SU-DHL-6 (cell line): ENCODE measurements at regions not wholly inside any gene's neighbourhood (a gene's known extent, or its start where the extent isn't known, plus 50 kb on each side); places are given as distances from the start of the nearest gene placed in this dataset.
A peak's percentile ranks its signal among the peaks of the same experiment; 100 is the strongest.

ENCODE experiments used
- H2AFZ ChIP-seq: fragments of 200-600 bp; sonication (generic); 2 replicates; pipeline ENCODE4 v1.6.1; 2014; ENCODE audit warnings: low read depth, mild to moderate bottlenecking, moderate library complexity, mixed read lengths, antibody characterized with exemption, low read length; ENCODE audit not compliant: severe bottlenecking
- H3F3A ChIP-seq: fragments of 200-600 bp; shearing (Covaris generic); 2 replicates; pipeline ENCODE4 v1.6.0; 2016; ENCODE audit warnings: antibody characterized with exemption, mild to moderate bottlenecking; ENCODE audit not compliant: insufficient read depth
- H3K27ac ChIP-seq: fragments of 200-600 bp; sonication (generic); 2 replicates; pipeline ENCODE4 v1.5.1; 2016; ENCODE audit warnings: low read depth, mild to moderate bottlenecking, low read length, moderate library complexity, mixed read lengths
- H3K27me3 ChIP-seq: fragments of 200-600 bp; sonication (generic), shearing (Covaris generic); 2 replicates; pipeline ENCODE4 v1.6.0; 2014; ENCODE audit warnings: mild to moderate bottlenecking, low read length
- H3K36me3 ChIP-seq: fragments of 200-600 bp; sonication (generic); 2 replicates; pipeline ENCODE4 v1.6.1; 2014; ENCODE audit warnings: mild to moderate bottlenecking, low read length, mixed read lengths
- H3K4me2 ChIP-seq: fragments of 300-600, 200-600 bp; shearing (Covaris generic), sonication (generic); 2 replicates; pipeline ENCODE4 v1.6.0; 2014; ENCODE audit warnings: low read length, low read depth, mild to moderate bottlenecking; ENCODE audit not compliant: poor library complexity, severe bottlenecking
- H3K4me3 ChIP-seq: fragments of 200-600 bp; sonication (generic); 2 replicates; pipeline ENCODE4 v1.5.1; 2014; ENCODE audit warnings: antibody characterized with exemption, low read length, mild to moderate bottlenecking, mixed read lengths; ENCODE audit not compliant: insufficient read depth, poor library complexity, severe bottlenecking
- H3K79me2 ChIP-seq: fragments of 200-600 bp; sonication (generic); 2 replicates; pipeline ENCODE4 v1.6.1; 2014; ENCODE audit warnings: mild to moderate bottlenecking, low read length, moderate library complexity; ENCODE audit not compliant: insufficient read depth
- H3K9ac ChIP-seq: fragments of 200-600 bp; sonication (generic); 2 replicates; pipeline ENCODE4 v1.7.0; 2014; ENCODE audit warnings: mild to moderate bottlenecking, low read length
- H3K9me2 ChIP-seq: fragments of 200-600 bp; sonication (generic); replicated peaks from 2 replicates; pipeline ENCODE4 v1.6.1; 2014; ENCODE audit warnings: low read length; ENCODE audit not compliant: insufficient read depth
- H3K9me3 ChIP-seq: fragments of 200-600 bp; sonication (generic); 2 replicates; pipeline ENCODE4 v1.6.1; 2014; ENCODE audit warnings: low read length, mixed read lengths; ENCODE audit not compliant: insufficient read depth
- H4K20me1 ChIP-seq: fragments of 200-600 bp; sonication (generic); 2 replicates; pipeline ENCODE4 v1.6.1; 2014; ENCODE audit warnings: low read depth, mild to moderate bottlenecking, antibody characterized with exemption, low read length, moderate library complexity, mixed read lengths
- EZH2phosphoT487 ChIP-seq: fragments of 200-600 bp; sonication (generic), shearing (Covaris generic); conservative IDR thresholded peaks from 2 replicates; pipeline ENCODE4 v1.6.1; 2018; ENCODE audit warnings: mild to moderate bottlenecking, antibody characterized with exemption, low read length, moderate library complexity, mixed read lengths
- TF ChIP-seq, protein P1 (sequence below): fragments of 200-600 bp; sonication (generic); IDR thresholded peaks from one replicate; pipeline ENCODE4 v1.5.1; 2017; ENCODE audit warnings: antibody characterized with exemption, mild to moderate bottlenecking, low read length, moderate library complexity; ENCODE audit not compliant: insufficient read depth, poor library complexity, severe bottlenecking

DNA sequence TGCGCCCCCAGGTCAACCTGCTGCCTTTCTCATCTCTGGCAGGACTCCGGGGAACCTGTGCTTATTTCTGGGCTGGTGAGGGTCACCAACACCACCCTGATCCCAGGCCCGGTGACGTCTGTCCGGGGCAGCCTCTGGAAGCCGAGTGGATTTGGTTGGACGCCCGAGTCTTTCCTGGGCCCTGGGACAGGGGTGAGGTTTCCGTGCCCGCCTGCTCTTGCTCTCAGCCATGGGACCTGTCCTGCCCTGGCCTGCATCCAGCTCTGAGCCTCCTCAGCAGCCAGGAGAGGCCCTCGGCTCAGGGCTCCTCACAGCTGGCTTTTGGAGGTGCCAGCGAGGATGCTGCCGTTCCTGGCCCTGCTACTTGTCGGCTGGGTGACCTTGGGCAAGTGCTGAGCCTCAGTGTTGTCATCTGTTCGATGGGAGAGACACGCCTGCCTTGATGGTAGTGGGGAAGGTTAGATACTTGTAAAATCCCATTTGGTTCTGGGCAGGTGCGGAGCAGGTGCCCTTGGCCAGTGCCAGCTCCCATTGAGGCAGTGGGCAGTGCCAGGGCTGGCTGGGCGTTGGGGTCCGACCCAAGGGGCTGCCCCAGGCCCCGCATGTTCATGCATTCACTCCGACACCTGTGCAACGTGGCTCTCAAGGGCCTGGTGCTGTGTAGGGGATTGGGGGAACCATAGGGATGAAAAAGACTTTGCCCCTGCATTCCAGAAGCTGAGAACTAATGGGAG, 58.9 kb upstream of the THY1 start:
- no peaks in the 10 kb centered on the region for H3F3A ChIP-seq
- H3K27me3 ChIP-seq = no peaks in the 10 kb centered on the region
- no peak overlapping the region for H2AFZ ChIP-seq
- H3K27ac ChIP-seq = no peak overlapping the region
- H3K4me2 ChIP-seq = no peak overlapping the region
- no peak overlapping the region for H3K9ac ChIP-seq
- no peaks in the 10 kb centered on the region for H3K36me3 ChIP-seq
- no peaks in the 10 kb centered on the region for H3K79me2 ChIP-seq
- no peak for TF ChIP-seq EZH2phosphoT487
- TF ChIP-seq, protein P1, sequence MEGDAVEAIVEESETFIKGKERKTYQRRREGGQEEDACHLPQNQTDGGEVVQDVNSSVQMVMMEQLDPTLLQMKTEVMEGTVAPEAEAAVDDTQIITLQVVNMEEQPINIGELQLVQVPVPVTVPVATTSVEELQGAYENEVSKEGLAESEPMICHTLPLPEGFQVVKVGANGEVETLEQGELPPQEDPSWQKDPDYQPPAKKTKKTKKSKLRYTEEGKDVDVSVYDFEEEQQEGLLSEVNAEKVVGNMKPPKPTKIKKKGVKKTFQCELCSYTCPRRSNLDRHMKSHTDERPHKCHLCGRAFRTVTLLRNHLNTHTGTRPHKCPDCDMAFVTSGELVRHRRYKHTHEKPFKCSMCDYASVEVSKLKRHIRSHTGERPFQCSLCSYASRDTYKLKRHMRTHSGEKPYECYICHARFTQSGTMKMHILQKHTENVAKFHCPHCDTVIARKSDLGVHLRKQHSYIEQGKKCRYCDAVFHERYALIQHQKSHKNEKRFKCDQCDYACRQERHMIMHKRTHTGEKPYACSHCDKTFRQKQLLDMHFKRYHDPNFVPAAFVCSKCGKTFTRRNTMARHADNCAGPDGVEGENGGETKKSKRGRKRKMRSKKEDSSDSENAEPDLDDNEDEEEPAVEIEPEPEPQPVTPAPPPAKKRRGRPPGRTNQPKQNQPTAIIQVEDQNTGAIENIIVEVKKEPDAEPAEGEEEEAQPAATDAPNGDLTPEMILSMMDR = no peak
- no peaks in the 10 kb centered on the region for H4K20me1 ChIP-seq
- no peak overlapping the region for H3K4me3 ChIP-seq
- no peaks in the 10 kb centered on the region for H3K9me2 ChIP-seq
- H3K9me3 ChIP-seq = no peaks in the 10 kb centered on the region

DNA sequence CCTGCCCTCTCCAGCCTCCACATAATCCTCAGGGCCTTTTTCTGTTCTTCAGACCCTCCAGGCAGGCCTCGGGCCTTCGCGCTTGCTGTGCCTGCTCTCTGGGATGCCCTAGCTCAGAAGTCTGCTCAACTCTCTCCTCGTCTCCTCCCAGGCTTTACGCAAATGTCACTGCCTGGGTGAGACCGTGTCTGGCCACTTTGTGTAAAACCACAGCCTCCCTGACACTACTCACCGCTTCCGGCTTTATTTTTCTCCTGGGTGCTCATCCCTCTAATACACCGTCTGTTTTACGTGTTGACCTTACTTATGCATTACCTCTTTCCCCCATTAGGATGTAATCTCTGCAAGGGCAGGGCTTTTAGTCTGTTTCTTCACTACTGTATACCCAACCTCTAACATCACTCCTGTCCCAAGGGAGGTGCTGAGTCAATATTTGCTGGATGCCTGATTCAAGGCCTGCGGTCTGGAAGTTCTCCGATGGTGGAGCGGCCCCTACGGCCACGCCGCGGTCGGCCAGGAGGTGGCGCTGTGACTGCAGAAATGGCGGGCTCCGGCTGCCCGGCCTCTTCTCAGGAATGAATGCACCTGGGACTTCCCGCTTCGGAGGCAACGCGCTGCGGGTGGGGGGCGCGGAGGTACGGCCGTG, 58.2 kb upstream of the THY1 start:
- TF ChIP-seq, protein P1 = peak; percentile 97
- TF ChIP-seq EZH2phosphoT487 = no peak
- no peaks in the 10 kb centered on the region for H4K20me1 ChIP-seq
- no peaks in the 10 kb centered on the region for H3K27me3 ChIP-seq
- no peaks in the 10 kb centered on the region for H3K36me3 ChIP-seq
- H3F3A ChIP-seq = no peaks in the 10 kb centered on the region
- H3K9me2 ChIP-seq = no peaks in the 10 kb centered on the region
- no peak overlapping the region for H3K4me2 ChIP-seq
- no peak overlapping the region for H3K9ac ChIP-seq
- H3K27ac ChIP-seq = no peak overlapping the region
- no peak overlapping the region for H3K4me3 ChIP-seq
- no peaks in the 10 kb centered on the region for H3K9me3 ChIP-seq
- no peak overlapping the region for H2AFZ ChIP-seq
- H3K79me2 ChIP-seq = no peaks in the 10 kb centered on the region

DNA sequence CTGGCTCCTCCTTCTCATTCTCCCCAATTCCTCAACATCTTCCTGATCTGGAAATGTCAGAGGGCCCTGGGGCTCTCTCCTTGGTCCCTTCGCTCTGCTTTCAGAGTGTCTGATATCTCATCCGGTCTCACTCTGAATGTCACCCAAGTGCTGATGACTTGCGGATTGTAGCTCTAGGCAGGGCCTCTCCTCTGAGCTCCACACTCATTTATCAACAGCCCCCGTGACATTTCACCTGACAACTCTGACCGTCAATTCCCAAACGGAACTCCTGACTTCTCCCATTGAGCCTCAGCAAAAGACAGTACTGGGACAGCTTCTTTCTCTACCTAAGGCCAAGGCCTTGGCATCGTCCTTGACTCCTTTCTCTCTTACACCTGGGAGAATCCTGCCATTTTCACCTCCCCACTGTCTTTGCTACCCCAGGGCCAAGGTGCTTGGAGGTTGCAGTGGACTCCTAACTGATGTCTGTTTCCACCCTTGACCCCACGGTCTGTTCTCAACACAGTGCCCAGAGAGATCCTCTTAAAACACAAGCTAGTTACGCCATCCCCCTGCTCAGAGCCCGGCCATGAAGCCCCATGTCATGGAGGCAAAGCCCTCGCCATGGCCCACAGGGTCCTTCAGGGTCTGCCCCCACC, 57.5 kb upstream of the THY1 start:
- Histone ChIP-seq H3K27me3 (no peaks in the 10 kb centered on the region), H3K4me3 (no peak overlapping the region), H3K27ac (no peak overlapping the region), H3F3A (no peaks in the 10 kb centered on the region), H3K9me2 (no peaks in the 10 kb centered on the region), H3K4me2 (no peak overlapping the region), H2AFZ (no peak overlapping the region), H3K79me2 (no peaks in the 10 kb centered on the region), H3K9me3 (no peaks in the 10 kb centered on the region), H3K36me3 (no peaks in the 10 kb centered on the region), H4K20me1 (no peaks in the 10 kb centered on the region), H3K9ac (no peak overlapping the region)
- no peak for TF ChIP-seq EZH2phosphoT487
- TF ChIP-seq, protein P1 = no peak
